ENCODE measurements at regions not wholly inside any gene's neighbourhood (a gene's known extent, or its start where the extent isn't known, plus 50 kb on each side); places are given as distances from the start of the nearest gene placed in this dataset.
"Not testable (repeated sequence)": the region's sequence is repeated elsewhere in the genome, so short reads cannot be mapped to it uniquely, and the experiment has no call there.

GRCh38 chr10:29728541-29729049 lies 93.8 kb upstream of the SVIL start:
- Histone ChIP-seq H2AFZ (ENCODE audit: low read length) (no peak overlapping the region), H2AK5ac (ENCODE audit: insufficient read length, low read length) (no peak overlapping the region), H3T11ph (ENCODE audit: low read length) (no peak overlapping the region), H3K23me2 (ENCODE audit: insufficient read length, low read depth, low read length, poor library complexity, severe bottlenecking) (no peaks in the 10 kb centered on the region), H3K18ac (ENCODE audit: insufficient read length, low read depth, low read length) (no peak overlapping the region), H3K79me2 (ENCODE audit: insufficient read depth, low read length) (peaks cover 2% of the 10 kb centered on the region; the same call in 1 of the 2 replicates), H4K91ac (ENCODE audit: insufficient read length, low read depth, low read length) (no peak overlapping the region), H2BK5ac (ENCODE audit: insufficient read length, low read length) (no peak overlapping the region), H3K23ac (ENCODE audit: insufficient read length, low read depth, low read length) (no peak overlapping the region), H4K8ac (replicated peaks; ENCODE audit: insufficient read length, low read depth, low read length) (no peak overlapping the region), H3K9ac (ENCODE audit: extremely low read depth, insufficient read length, low read length) (no peak overlapping the region), H4K20me1 (ENCODE audit: control insufficient read depth, insufficient read depth, insufficient read length) (no peaks in the 10 kb centered on the region), H2BK120ac (ENCODE audit: low read depth, low read length, poor library complexity, severe bottlenecking) (no peak overlapping the region), H3K79me1 (ENCODE audit: insufficient read depth, low read depth, low read length, poor library complexity, severe bottlenecking) (no peaks in the 10 kb centered on the region), H3K4me1 (ENCODE audit: insufficient read depth, low read length) (peaks cover 6% of the 10 kb centered on the region), H4K5ac (ENCODE audit: insufficient read length, low read depth, low read length) (no peak overlapping the region), H3K27me3 (ENCODE audit: insufficient read depth, low read length) (peaks cover 2% of the 10 kb centered on the region; the same call in 1 of the 2 replicates), H2BK12ac (ENCODE audit: insufficient read length, low read depth, low read length) (no peak overlapping the region), H2BK15ac (ENCODE audit: low read depth, low read length) (no peak overlapping the region), H2BK20ac (ENCODE audit: low read depth, low read length, poor library complexity, severe bottlenecking) (no peak overlapping the region), H3K56ac (ENCODE audit: insufficient read length, low read depth, low read length) (no peak overlapping the region), H3K9me3 (ENCODE audit: control insufficient read depth, low read depth, low read length) (no peaks in the 10 kb centered on the region), H3K4me2 (ENCODE audit: insufficient read depth, insufficient read length, low read length) (peak overlapping the region; percentile 44), H3K14ac (ENCODE audit: insufficient read depth, low read length) (no peak overlapping the region), H3K27ac (ENCODE audit: insufficient read length, low read depth, low read length) (no peak overlapping the region), H3K4ac (ENCODE audit: low read depth, low read length) (no peak overlapping the region)
- DNase-seq: no peak
- H3K36me3 Mint-ChIP-seq (ENCODE audit: insufficient read depth in 1 of 3, low read depth in 3 of 3): peaks cover 3 to 12% (median 9%) of the 10 kb centered on the region in 3 experiments; a peak in 6 of 7 replicates
- peaks cover 6% of the 10 kb centered on the region for H3K27me3 Mint-ChIP-seq (ENCODE audit: low read depth)
- WGBS (ENCODE audit: extremely low coverage, insufficient read length, low lambda C conversion rate): no CpG with 5 or more reads among the region's 6 CpGs
- TF ChIP-seq CTCF (conservative IDR thresholded peaks at IDR 0.05): no peak
- H3K27ac Mint-ChIP-seq: peak overlapping the region; percentile 6 to 92 (median 16); a peak in 4 of 7 replicates
- peaks cover 47 to 58% of the 10 kb centered on the region in 2 experiments for H3K4me1 Mint-ChIP-seq
- peaks cover 3 to 5% of the 10 kb centered on the region in 2 experiments; a peak in 3 of 5 replicates for H3K9me3 Mint-ChIP-seq
- peak overlapping the region in 1 of 2 experiments; percentile 8; a peak in 1 of 5 replicates for H3K4me3 Mint-ChIP-seq

- not testable (repeated sequence) for H4K8ac ChIP-seq (replicated peaks; ENCODE audit: insufficient read length, low read depth, low read length); H3K27ac Mint-ChIP-seq; H3K27me3 ChIP-seq (ENCODE audit: insufficient read depth, low read length); H3K27me3 Mint-ChIP-seq (ENCODE audit: low read depth); H2BK15ac ChIP-seq (ENCODE audit: low read depth, low read length); H3K56ac ChIP-seq (ENCODE audit: insufficient read length, low read depth, low read length); H3K14ac ChIP-seq (ENCODE audit: insufficient read depth, low read length); H3K4ac ChIP-seq (ENCODE audit: low read depth, low read length); H2BK120ac ChIP-seq (ENCODE audit: low read depth, low read length, poor library complexity, severe bottlenecking); H3T11ph ChIP-seq (ENCODE audit: low read length); H3K9me3 Mint-ChIP-seq; H3K18ac ChIP-seq (ENCODE audit: insufficient read length, low read depth, low read length); H4K20me1 ChIP-seq (ENCODE audit: control insufficient read depth, insufficient read depth, insufficient read length); H3K79me1 ChIP-seq (ENCODE audit: insufficient read depth, low read depth, low read length, poor library complexity, severe bottlenecking); DNase-seq; H2BK5ac ChIP-seq (ENCODE audit: insufficient read length, low read length); H2BK20ac ChIP-seq (ENCODE audit: low read depth, low read length, poor library complexity, severe bottlenecking); H3K9ac ChIP-seq (ENCODE audit: extremely low read depth, insufficient read length, low read length); H3K79me2 ChIP-seq (ENCODE audit: insufficient read depth, low read length); H3K23me2 ChIP-seq (ENCODE audit: insufficient read length, low read depth, low read length, poor library complexity, severe bottlenecking); H3K23ac ChIP-seq (ENCODE audit: insufficient read length, low read depth, low read length); H2BK12ac ChIP-seq (ENCODE audit: insufficient read length, low read depth, low read length); H3K4me2 ChIP-seq (ENCODE audit: insufficient read depth, insufficient read length, low read length); H3K4me3 Mint-ChIP-seq; H2AK5ac ChIP-seq (ENCODE audit: insufficient read length, low read length); H4K5ac ChIP-seq (ENCODE audit: insufficient read length, low read depth, low read length); H3K9me3 ChIP-seq (ENCODE audit: control insufficient read depth, low read depth, low read length); H4K91ac ChIP-seq (ENCODE audit: insufficient read length, low read depth, low read length); H2AFZ ChIP-seq (ENCODE audit: low read length); H3K27ac ChIP-seq (ENCODE audit: insufficient read length, low read depth, low read length); H3K4me1 ChIP-seq (ENCODE audit: insufficient read depth, low read length)
- WGBS (ENCODE audit: extremely low coverage, insufficient read length, low lambda C conversion rate): no CpG with 5 or more reads among the region's 1 CpG
- H3K4me1 Mint-ChIP-seq: peaks cover 34 to 38% of the 10 kb centered on the region in 2 experiments
- H3K36me3 Mint-ChIP-seq (ENCODE audit: insufficient read depth in 1 of 3, low read depth in 3 of 3): peaks cover 3 to 13% (median 9%) of the 10 kb centered on the region in 3 experiments; a peak in 6 of 7 replicates
Measured at GRCh38 chr10:29725927-29726326, 91.2 kb upstream of the SVIL start.
